HG03280 (cell line): ENCODE measurements at regions not wholly inside any gene's neighbourhood (a gene's known extent, or its start where the extent isn't known, plus 50 kb on each side); places are given as distances from the start of the nearest gene placed in this dataset.
"Not testable (repeated sequence)": the region's sequence is repeated elsewhere in the genome, so short reads cannot be mapped to it uniquely, and the experiment has no call there.

ENCODE experiments used
- ATAC-seq: cut with Tn5 transposase; IDR thresholded peaks from one replicate; pipeline ENCODE4 v1.9.1; 2021; ENCODE audit warnings: mild to moderate bottlenecking, moderate library complexity; ENCODE audit not compliant: unreplicated experiment

DNA sequence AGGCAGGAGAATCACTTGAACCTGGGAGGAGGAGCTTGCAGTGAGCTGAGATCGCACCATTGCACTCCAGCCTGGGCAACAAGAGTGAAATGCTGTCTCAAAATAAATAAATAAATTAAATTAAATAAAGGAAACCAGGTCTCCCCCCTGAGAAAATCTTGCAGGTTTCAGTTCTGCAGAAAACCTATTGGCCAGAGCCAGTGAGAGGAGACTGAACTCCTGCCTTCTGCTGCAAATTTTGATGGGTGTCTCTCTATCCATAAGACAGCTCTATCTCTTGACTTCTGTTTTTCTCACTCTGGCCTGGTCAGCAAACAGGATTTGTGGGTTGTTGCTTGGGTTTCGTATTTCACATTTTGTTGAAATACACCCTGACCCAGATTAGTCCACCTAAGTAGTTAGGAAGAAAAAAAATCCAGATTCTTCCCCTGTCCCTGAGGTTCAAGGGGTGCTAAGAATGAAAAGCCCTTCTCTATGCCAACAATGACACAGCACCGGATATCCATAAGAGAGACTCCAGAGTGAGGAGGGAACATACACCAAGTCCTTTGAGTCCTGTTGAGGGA, 86.7 kb upstream of the MAP4K4 start:
- no peak for ATAC-seq

DNA sequence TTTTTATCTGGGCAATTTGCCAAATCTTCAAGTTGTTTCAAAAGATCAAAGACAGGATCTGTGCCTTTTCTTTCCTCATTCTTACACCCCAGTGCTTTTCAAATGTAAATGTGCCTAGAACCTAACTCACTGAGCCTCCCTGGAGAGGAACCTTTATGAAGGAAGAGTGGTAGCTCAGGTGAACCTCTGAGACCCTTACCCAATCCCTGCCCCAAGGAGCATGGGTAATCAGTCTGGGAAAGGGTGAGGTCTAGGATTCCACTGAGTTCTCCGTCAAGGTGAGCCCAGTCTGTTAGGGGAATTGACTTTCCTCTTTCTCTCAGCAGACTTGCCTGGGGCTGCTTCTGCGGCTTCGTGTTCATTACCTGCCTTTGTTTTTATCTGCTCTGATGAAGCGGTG, 88.1 kb upstream of the MAP4K4 start:
- ATAC-seq: no peak

GRCh38 chr2:101608408-101609310, 88.8 kb upstream of the MAP4K4 start:
- ATAC-seq: no peak

DNA sequence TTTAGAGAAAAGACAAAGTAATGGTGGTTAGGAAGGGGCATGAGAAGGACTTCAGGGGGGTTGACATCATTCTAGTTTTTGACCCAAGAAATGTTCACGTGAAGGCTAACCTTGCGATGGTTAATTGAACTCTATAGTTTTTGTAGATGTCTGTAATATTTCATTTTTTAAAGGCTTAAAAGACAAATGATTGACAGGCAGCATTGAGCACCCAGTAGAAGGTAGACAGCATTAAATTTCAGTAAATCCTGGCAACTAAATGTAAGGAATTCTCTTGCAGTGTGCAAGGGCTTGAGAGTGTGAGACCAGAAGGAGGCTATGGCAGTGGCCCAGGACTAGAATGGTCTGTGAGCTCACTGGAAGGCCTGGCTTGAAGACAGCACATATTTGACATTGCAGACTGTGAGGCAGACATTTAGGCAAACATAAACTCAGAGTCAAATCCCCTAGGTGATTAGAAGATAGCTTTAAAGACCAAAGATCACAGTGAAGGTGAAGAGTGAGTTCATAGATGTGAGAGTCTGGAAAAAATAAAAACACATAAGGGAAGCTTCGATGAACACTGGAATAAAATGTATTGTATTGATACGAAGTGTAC, 100.1 kb upstream of the MAP4K4 start:
- ATAC-seq: no peak

- no peak for ATAC-seq
Observed at GRCh38 chr2:101596333-101596732, 101.2 kb upstream of the MAP4K4 start.

DNA sequence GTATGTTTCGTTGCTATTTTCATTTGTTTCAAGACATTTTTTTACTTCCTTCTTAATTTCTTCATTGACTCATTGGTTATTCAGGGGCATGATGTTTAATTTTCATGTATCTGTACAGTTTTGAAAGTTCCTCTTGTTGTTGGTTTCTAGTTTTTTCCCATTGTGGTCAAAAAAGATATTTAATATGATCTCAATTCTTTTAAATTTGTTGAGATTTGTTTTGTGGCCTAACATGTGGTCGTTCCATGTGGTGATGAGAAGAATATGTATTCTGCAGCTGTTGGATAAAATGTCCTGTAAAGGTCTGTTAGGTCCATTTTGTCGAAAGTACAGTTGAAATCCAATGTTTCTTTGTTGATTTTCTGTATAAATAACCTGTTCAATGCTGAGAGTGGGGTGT, 110.3 kb upstream of the MAP4K4 start:
- ATAC-seq: no peak

- no peak for ATAC-seq
Observed at GRCh38 chr2:101583861-101584260, 108.9 kb upstream of the RFX8 start.

- ATAC-seq: no peak
Observed at GRCh38 chr2:101581675-101582299, 106.9 kb upstream of the RFX8 start.

GRCh38 chr2:101580528-101580927, 105.6 kb upstream of the RFX8 start:
- no peak for ATAC-seq

DNA sequence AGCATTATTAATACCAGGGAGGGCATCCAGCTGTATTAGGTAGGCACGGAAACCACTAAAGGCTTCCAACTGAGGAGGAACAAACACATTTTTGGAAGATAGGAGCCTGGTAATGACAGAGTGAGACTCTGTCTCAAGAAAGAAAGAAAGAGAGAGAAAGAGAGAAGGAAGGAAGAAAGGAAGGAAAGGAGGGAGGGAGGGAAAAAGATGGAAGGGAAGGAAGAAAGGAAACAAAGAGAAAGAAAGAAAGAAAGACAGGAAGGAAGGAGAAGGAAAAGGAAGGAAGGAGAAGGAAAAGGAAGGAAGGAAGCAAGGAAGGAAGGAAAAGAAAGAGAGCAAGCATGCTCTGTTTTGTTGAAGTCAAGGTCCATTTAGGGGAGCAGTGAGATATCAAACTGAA, 103.8 kb upstream of the RFX8 start:
- ATAC-seq: no peak

- ATAC-seq: not testable (repeated sequence)
Observed at GRCh38 chr2:101578135-101578534, 103.2 kb upstream of the RFX8 start.

GRCh38 chr2:101577173-101577572, 102.3 kb upstream of the RFX8 start:
- no peak for ATAC-seq

GRCh38 chr2:101574622-101575021, 99.7 kb upstream of the RFX8 start:
- no peak for ATAC-seq

- no peak for ATAC-seq
Observed at GRCh38 chr2:101571951-101572350, 97.0 kb upstream of the RFX8 start.

DNA sequence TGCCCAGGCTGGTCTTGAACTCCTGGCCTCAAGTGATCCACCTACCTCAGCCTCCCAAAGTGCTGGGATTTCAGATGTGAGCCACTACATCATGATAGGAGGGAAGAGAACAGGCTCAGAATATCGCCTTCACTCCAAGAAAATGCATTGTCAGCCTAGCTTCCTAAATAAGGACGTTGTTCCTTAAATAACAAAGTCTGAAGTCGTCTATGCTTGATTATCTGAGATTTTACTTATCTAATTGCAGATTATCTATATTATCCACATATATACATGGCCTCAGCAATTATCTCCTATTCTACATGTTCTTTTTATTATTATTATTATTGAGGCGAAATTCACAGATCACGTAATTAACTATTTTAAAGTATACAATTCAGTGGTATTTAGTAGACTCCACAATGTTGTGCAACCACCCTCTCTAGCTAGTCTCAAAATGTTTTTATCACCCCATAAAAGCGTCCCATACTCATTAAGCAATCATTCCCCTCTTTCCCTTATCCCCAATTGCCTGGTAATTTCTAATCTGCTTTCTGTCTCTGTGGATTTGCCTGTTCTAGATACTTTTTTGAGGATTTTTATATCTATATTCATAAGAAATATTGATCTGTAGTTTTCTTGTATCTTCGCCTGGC, 95.1 kb upstream of the RFX8 start:
- no peak for ATAC-seq

- no peak for ATAC-seq
Observed at GRCh38 chr2:101568969-101569368, 94.1 kb upstream of the RFX8 start.

DNA sequence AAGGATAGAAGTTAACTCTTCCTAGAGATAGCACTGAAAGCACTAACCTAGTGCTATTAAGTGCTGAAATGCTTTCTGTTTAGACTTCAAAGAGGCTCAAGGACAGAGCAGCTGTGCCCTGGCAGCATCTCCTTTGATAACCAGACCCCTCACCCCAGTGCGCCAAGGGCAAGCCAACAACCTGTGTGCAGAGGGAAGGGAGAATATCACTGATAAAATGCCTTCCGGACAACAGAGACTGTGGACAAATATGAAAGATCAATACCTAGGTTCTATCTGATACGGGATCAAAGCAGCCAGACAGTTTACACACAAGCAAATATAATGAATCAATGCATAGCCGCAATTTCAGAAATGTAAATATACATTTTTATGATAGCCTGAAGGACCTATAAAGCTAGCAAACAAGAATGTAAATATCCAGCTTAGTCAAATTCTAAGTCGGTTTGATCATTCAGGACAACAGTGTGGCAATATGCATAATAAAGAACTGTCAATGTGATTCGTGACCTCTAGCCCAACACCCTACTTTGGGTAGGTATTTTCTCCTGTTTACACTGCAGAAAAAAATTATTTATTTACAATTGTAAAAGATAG, 91.8 kb upstream of the RFX8 start:
- ATAC-seq: no peak

GRCh38 chr2:101563849-101564248, 88.9 kb upstream of the RFX8 start:
- no peak for ATAC-seq

DNA sequence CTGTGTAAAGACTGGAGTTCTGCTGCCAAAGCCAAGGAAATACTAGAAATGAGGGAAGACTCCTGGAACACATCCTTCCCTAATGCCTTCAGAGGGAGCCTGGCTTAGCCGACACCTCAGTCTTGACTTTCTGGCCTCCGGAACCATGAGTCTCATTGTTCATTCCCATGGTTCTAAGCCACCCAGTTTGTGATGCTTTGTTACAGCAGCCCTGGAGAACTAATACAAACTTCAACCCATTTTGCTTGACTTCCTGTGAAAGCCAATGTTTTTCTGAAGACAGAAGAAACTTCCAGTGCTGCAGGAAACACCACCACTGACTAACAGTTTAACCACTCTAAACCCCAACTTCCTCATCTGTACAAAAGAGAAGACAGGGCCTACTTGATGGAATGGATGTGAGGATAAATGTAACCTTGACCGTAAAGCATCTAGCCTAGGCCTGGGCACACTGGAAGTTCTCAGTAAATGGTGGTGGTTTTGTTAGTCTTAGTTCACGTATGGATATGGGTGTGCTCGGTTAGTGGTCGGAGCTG, 85.9 kb upstream of the RFX8 start:
- no peak for ATAC-seq

DNA sequence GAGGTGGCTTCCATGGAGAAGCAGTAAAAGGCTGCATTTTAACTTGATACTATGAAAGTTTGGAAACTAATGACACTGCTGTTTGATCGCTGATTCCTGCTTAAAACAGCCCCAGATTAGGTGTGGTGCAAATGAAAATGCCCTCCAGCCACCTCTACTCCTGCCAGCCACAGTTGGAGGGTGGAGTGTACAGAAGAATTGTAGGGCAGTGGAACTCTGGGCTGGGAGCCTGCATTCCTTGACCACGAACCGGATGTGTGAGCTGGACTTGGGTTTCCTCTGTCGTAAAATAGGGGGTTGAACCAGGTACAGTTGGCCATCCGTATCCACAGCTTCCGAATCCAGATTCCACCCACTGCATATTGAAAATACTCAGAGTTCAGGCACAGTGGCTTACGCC, 84.6 kb upstream of the RFX8 start:
- no peak for ATAC-seq
